HepG2 (cell line): ENCODE measurements at regions not wholly inside any gene's neighbourhood (a gene's known extent, or its start where the extent isn't known, plus 50 kb on each side); places are given as distances from the start of the nearest gene placed in this dataset.

Experiments used
- CREM ChIP-seq, 2 experiments: sonication (generic) in 1 of 2; formaldehyde crosslinking in 1 of 2; IDR thresholded peaks; 2 replicates each; pipeline versions ENCODE4 v1.4.0 to v1.6.1; 2016 to 2020; ENCODE audit warnings: antibody characterized with exemption in 1 of 2, mild to moderate bottlenecking in 1 of 2, missing genetic modification reagents in 1 of 2
- FOSL2 ChIP-seq: sonication (generic); formaldehyde crosslinking; IDR thresholded peaks from 2 replicates; pipeline ENCODE4 v1.4.0; 2020; ENCODE audit warnings: missing genetic modification reagents
- FOXC1 ChIP-seq: sonication (generic); formaldehyde crosslinking; IDR thresholded peaks from 2 replicates; pipeline ENCODE4 v1.8.0; 2022; ENCODE audit warnings: mild to moderate bottlenecking, missing genetic modification reagents, borderline replicate concordance
- KAT2B ChIP-seq: fragments of 150-350 bp; IDR thresholded peaks from 2 replicates; pipeline ENCODE4 v1.6.1; 2014; ENCODE audit warnings: low read depth, low read length, borderline replicate concordance
- MEIS1 ChIP-seq: sonication (generic); formaldehyde crosslinking; IDR thresholded peaks from 2 replicates; pipeline ENCODE4 v1.9.0; 2021; ENCODE audit warnings: mild to moderate bottlenecking, missing genetic modification reagents, moderate library complexity, borderline replicate concordance
- POGZ ChIP-seq: sonication (generic); formaldehyde crosslinking; IDR thresholded peaks from 2 replicates; pipeline ENCODE4 v1.4.0; 2020; ENCODE audit warnings: mild to moderate bottlenecking, missing genetic modification reagents
- ZEB1 ChIP-seq: IDR thresholded peaks from 2 replicates; pipeline ENCODE4 v1.6.1; 2012; ENCODE audit warnings: mild to moderate bottlenecking, low read depth, inconsistent platforms; ENCODE audit not compliant: insufficient replicate concordance
- ZNF441 ChIP-seq: sonication (generic); formaldehyde crosslinking; IDR thresholded peaks from 2 replicates; pipeline ENCODE4 v1.7.0; 2021; ENCODE audit warnings: missing genetic modification reagents, borderline replicate concordance
- ZNF484 ChIP-seq: sonication (generic); formaldehyde crosslinking; IDR thresholded peaks from 2 replicates; pipeline ENCODE4 v1.5.1; 2020; ENCODE audit warnings: mild to moderate bottlenecking, low read depth, missing genetic modification reagents, borderline replicate concordance
- ZNF652 ChIP-seq: IDR thresholded peaks from 2 replicates; pipeline ENCODE4 v1.6.1; 2016; ENCODE audit warnings: low read depth, borderline replicate concordance
- ZNF709 ChIP-seq: sonication (generic); formaldehyde crosslinking; IDR thresholded peaks from 2 replicates; pipeline ENCODE4 v1.5.0; 2020; ENCODE audit warnings: mild to moderate bottlenecking, missing genetic modification reagents
- TF ChIP-seq, protein P1 (sequence below): sonication (generic); formaldehyde crosslinking; IDR thresholded peaks from 2 replicates; pipeline ENCODE4 v1.8.1; 2022; ENCODE audit warnings: mild to moderate bottlenecking, missing genetic modification reagents
- TF ChIP-seq, protein P2 (sequence below): sonication (generic); IDR thresholded peaks from 2 replicates; pipeline ENCODE4 v1.6.1; 2016; ENCODE audit warnings: low read depth, borderline replicate concordance
- TF ChIP-seq, protein P3 (sequence below), 2 experiments: IDR thresholded peaks; 2 replicates each; pipeline ENCODE4 v1.6.1; 2011 to 2012; ENCODE audit warnings: low read length in 2 of 2, borderline replicate concordance in 1 of 2, low read depth in 1 of 2, mild to moderate bottlenecking in 1 of 2, moderate library complexity in 1 of 2
- TF ChIP-seq, protein P4 (sequence below): sonication (generic); formaldehyde crosslinking; IDR thresholded peaks from 2 replicates; pipeline ENCODE4 v1.4.0; 2020; ENCODE audit warnings: missing genetic modification reagents
- TF ChIP-seq, protein P5 (sequence below): IDR thresholded peaks from 2 replicates; pipeline ENCODE4 v1.6.1; 2012; ENCODE audit warnings: low read depth, low read length, improper control_type of control experiment
- TF ChIP-seq, protein P6 (sequence below): sonication (generic); formaldehyde crosslinking; IDR thresholded peaks from 2 replicates; pipeline ENCODE4 v1.5.0; 2020; ENCODE audit warnings: mild to moderate bottlenecking, missing genetic modification reagents

DNA sequence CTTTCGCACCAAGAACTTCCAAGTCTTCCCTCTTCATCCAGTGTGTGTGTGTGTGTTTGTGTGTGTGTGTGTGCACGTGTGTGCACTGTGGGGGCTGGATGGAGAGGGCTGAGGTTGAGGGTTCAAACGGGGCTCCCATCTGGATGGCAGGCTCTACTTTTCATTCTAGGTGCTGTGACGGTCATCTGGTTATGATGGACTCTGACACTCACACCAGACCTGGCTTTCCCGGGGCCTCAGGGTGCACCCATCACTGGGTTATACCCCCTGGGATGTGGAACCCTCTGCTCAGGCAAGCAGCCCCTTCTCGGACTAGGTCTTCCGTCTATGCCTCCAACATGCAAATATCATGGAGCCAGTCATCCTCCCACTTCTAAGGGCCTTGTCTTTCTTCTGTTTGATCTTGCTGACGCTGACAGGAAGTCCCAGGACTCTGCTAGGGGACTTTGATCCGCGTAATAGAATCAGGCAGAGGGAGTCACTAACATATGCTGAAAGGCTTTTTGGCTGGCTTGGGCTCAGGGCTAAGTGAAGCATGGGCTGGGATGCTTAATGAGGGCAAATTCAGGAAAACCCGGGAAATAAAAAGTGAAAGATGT lies 313.6 kb downstream of the CDC5L start (continued):
- TF ChIP-seq MEIS1 (CRISPR knock-in tag) (no peak), ZNF652 (no peak), CREM (IDR thresholded peaks at IDR 0.05) (peak; percentile 27; the same call in 1 of the 2 replicates), CREM (CRISPR knock-in tag; IDR thresholded peaks at IDR 0.05) (no peak), ZNF709 (CRISPR knock-in tag) (0 out of 2 replicates have a peak, but pooled peaks have one; percentile 32), POGZ (peak; percentile 56; the same call in 1 of the 2 replicates), KAT2B (no peak), ZNF484 (no peak), FOSL2 (CRISPR knock-in tag) (peak; percentile 69), ZNF441 (CRISPR knock-in tag) (no peak), ZEB1 (no peak), FOXC1 (CRISPR knock-in tag) (no peak)
- TF ChIP-seq, protein P1, sequence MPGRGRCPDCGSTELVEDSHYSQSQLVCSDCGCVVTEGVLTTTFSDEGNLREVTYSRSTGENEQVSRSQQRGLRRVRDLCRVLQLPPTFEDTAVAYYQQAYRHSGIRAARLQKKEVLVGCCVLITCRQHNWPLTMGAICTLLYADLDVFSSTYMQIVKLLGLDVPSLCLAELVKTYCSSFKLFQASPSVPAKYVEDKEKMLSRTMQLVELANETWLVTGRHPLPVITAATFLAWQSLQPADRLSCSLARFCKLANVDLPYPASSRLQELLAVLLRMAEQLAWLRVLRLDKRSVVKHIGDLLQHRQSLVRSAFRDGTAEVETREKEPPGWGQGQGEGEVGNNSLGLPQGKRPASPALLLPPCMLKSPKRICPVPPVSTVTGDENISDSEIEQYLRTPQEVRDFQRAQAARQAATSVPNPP (CRISPR knock-in tag): no peak
- TF ChIP-seq, protein P2, sequence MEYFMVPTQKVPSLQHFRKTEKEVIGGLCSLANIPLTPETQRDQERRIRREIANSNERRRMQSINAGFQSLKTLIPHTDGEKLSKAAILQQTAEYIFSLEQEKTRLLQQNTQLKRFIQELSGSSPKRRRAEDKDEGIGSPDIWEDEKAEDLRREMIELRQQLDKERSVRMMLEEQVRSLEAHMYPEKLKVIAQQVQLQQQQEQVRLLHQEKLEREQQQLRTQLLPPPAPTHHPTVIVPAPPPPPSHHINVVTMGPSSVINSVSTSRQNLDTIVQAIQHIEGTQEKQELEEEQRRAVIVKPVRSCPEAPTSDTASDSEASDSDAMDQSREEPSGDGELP: no peak
- TF ChIP-seq, protein P3, sequence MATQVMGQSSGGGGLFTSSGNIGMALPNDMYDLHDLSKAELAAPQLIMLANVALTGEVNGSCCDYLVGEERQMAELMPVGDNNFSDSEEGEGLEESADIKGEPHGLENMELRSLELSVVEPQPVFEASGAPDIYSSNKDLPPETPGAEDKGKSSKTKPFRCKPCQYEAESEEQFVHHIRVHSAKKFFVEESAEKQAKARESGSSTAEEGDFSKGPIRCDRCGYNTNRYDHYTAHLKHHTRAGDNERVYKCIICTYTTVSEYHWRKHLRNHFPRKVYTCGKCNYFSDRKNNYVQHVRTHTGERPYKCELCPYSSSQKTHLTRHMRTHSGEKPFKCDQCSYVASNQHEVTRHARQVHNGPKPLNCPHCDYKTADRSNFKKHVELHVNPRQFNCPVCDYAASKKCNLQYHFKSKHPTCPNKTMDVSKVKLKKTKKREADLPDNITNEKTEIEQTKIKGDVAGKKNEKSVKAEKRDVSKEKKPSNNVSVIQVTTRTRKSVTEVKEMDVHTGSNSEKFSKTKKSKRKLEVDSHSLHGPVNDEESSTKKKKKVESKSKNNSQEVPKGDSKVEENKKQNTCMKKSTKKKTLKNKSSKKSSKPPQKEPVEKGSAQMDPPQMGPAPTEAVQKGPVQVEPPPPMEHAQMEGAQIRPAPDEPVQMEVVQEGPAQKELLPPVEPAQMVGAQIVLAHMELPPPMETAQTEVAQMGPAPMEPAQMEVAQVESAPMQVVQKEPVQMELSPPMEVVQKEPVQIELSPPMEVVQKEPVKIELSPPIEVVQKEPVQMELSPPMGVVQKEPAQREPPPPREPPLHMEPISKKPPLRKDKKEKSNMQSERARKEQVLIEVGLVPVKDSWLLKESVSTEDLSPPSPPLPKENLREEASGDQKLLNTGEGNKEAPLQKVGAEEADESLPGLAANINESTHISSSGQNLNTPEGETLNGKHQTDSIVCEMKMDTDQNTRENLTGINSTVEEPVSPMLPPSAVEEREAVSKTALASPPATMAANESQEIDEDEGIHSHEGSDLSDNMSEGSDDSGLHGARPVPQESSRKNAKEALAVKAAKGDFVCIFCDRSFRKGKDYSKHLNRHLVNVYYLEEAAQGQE (IDR thresholded peaks at IDR 0.05; ENCODE audit: borderline replicate concordance in 1 of 2, low read depth in 1 of 2, low read length in 2 of 2): no peak
- TF ChIP-seq, protein P4, sequence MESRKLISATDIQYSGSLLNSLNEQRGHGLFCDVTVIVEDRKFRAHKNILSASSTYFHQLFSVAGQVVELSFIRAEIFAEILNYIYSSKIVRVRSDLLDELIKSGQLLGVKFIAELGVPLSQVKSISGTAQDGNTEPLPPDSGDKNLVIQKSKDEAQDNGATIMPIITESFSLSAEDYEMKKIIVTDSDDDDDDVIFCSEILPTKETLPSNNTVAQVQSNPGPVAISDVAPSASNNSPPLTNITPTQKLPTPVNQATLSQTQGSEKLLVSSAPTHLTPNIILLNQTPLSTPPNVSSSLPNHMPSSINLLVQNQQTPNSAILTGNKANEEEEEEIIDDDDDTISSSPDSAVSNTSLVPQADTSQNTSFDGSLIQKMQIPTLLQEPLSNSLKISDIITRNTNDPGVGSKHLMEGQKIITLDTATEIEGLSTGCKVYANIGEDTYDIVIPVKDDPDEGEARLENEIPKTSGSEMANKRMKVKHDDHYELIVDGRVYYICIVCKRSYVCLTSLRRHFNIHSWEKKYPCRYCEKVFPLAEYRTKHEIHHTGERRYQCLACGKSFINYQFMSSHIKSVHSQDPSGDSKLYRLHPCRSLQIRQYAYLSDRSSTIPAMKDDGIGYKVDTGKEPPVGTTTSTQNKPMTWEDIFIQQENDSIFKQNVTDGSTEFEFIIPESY (CRISPR knock-in tag): peak; percentile 44; the same call in 1 of the 2 replicates
- TF ChIP-seq, protein P5, sequence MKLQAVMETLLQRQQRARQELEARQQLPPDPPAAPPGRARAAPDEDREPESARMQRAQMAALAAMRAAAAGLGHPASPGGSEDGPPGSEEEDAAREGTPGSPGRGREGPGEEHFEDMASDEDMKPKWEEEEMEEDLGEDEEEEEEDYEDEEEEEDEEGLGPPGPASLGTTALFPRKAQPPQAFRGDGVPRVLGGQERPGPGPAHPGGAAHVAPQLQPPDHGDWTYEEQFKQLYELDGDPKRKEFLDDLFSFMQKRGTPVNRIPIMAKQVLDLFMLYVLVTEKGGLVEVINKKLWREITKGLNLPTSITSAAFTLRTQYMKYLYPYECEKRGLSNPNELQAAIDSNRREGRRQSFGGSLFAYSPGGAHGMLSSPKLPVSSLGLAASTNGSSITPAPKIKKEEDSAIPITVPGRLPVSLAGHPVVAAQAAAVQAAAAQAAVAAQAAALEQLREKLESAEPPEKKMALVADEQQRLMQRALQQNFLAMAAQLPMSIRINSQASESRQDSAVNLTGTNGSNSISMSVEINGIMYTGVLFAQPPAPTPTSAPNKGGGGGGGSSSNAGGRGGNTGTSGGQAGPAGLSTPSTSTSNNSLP: no peak
- TF ChIP-seq, protein P6, sequence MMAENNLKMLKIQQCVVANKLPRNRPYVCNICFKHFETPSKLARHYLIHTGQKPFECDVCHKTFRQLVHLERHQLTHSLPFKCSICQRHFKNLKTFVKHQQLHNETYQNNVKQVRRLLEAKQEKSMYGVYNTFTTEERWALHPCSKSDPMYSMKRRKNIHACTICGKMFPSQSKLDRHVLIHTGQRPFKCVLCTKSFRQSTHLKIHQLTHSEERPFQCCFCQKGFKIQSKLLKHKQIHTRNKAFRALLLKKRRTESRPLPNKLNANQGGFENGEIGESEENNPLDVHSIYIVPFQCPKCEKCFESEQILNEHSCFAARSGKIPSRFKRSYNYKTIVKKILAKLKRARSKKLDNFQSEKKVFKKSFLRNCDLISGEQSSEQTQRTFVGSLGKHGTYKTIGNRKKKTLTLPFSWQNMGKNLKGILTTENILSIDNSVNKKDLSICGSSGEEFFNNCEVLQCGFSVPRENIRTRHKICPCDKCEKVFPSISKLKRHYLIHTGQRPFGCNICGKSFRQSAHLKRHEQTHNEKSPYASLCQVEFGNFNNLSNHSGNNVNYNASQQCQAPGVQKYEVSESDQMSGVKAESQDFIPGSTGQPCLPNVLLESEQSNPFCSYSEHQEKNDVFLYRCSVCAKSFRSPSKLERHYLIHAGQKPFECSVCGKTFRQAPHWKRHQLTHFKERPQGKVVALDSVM: no peak
